T-helper 9 cell (primary cell): ENCODE measurements at regions not wholly inside any gene's neighbourhood (a gene's known extent, or its start where the extent isn't known, plus 50 kb on each side); places are given as distances from the start of the nearest gene placed in this dataset.
A peak's percentile ranks its signal among the peaks of the same experiment; 100 is the strongest.

Experiments used
- DNase-seq: peaks from one replicate; pipeline ENCODE4 v3.0.0-alpha.2; 2020

DNA sequence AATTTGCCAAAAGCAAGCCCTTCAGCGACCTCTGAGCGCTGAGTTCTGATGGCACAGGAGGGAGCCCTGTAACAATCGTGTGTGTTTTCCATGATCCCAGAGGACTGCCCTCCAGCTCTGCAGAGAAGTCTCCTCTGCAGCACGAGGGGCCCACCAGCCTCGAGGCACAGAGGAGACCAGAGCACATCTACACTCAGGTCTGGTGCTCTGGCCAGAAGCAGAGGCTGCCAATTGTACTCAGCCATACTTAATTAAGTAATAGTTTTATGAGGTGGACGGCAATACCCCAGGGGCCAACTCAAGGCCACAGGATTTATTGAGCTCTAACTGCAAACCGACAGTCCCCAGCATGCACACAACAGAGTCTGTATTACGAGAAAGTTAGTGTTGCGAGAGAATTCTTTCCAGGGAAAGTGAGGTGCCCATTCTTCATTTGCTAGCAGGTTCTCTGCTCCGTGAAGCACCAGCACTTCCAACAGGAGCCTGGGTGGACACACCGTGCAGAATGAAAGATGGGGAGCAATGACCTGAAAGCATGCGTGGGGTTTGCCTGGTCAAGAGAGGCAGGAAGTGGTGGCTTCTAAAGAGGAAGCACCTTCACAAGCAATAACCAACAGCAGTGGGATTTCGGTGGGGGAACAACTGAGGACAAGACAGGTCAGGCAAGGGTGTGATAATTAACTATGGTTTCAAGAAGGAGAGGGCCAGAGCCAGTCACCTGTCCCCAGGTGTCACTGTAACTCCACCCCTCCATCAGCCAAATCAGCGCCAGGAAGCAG lies 92.8 kb upstream of the FOXC1 start:
- DNase-seq = no peak

DNA sequence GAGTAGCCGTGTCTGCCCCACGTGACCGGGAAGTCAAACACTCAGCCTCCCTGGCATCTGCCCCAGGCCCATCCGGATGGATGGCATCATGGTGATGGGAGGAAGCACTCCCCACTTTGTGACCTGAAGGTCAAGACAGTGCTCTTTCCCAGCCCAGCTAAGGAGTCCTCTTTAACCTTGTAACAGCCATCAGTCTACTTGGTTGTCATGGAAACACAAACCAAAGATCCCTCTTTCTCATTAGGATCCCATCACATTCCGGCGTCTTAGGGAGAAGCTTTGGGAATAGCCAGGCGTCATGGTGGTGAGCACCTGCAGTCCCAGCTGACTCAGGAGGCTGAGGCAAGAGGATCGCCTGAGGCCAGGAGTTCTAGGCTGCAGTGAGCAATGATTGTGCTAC lies 90.9 kb upstream of the FOXC1 start:
- DNase-seq = no peak

DNA sequence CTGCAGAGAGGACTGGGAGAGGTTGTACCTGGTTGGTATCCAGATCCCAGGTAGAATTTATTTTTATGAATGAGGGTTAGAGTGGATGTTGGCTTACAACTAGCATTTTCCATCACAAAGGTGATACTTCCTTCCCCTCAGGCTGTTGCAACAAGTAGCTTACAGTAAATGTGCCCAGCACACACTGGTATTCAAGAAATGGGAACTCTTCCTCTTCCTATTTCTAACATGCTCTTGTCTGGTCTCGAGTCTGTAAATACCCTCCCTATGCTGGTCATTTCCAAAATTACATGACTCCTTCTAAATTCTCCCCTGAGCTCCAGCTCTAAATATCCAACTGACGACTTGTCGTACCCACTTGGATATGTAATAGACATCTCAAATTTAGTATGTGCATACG lies 90.1 kb upstream of the FOXC1 start:
- no peak for DNase-seq

DNA sequence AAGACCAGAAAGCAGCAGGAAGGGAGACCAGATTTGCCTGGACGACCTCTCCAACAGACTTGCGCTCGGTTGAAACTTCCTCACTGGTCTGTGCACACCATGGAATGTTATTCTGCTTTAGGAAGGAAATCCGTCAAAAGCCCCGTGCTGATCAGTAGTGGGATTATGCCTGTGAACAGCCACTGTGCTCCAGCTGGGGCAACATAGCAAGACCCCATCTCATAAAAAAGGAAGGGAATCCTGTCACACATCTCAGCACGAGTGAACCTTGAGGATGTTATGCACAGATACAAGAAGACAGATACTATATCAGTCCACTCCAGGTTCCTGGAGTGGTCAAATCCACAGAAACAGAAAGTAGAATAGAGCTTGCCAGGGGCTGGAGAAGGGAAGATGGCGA lies 86.9 kb upstream of the FOXC1 start:
- DNase-seq = no peak

DNA sequence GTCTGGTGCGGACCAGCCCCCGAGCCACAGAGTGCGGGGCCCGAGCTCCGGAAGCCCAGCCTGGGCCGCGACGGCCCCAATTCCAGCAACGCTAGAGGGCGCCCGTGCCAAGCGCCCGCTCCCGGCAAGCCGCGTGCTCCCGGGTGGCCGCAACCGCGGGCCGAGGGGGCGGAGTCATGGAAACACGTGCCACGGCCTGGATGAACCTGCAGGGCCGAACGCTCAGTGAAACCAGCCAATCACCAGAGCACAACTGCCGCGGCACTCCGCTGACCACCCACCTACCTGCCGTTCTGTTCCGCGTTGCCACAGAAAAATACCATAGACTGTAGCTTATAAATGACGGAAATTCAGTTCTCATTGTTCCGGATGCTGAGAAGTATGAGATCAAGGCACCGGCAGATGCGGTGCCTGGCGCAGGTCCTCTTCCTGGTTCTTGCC lies 85.7 kb upstream of the FOXC1 start:
- DNase-seq = peak; percentile 75

DNA sequence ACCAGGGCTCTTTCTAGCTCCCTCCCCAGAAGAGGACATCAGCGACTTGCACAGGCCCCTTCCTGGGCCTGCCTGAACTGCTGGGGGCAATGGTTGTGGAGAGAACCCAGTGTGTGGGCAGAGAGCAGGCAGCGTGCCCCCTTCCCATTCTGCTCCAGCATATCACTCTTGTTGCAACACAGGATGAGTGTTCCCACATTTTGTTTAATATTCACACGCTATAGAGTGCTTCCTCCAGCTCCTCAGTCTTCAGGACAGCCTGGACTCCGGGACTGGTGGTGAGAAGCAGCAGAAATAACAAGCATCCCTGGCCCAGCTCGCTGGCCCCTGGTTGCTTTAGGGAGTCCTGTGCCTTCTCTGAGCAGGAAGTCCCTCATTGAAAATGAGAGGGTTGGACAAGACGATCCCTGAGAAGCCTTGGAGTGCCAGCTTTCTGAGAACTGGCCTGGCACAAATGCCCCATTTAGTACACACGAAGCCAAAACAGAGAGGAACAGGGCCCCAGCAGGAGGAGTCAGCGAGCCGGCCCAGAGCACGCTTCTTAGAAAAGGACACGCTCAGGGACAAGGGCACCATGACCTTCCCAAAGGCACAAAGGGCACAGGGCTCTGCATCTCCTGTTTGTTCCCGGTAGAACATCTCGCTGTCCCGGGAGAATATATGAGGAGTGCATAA lies 84.2 kb upstream of the FOXC1 start:
- no peak for DNase-seq

DNA sequence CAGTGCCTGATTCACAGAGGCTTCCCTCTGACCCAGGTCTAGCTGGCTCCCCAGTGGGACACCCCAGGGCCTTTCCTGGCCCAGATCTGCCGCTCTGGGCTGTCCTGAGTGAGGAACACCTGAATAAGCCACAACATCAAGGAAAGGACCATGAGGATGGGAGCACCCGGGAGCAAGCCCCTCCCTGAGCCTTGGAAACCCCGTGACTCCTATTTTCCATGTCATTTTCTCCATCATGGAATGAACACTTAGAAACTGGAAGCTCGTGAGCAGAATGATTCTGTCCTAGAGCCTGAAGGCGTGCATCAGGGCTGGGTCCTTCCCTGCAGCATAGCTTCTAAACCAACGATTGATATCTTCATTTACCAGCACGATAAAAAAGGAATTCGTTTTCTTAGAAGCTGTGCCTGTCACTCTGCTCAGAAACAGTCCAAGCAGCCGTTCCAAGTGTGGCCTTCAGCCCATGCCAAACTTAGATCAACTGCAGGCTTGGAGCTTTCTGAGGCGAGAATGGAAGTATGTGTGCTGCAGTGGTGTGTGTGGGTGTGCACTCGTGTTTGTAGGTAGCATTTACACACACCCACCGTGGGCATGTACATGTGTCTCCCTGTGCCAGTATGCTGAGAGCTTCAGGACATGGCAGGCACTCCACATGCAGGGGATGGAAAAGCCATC lies 83.2 kb upstream of the FOXC1 start:
- DNase-seq = no peak

DNA sequence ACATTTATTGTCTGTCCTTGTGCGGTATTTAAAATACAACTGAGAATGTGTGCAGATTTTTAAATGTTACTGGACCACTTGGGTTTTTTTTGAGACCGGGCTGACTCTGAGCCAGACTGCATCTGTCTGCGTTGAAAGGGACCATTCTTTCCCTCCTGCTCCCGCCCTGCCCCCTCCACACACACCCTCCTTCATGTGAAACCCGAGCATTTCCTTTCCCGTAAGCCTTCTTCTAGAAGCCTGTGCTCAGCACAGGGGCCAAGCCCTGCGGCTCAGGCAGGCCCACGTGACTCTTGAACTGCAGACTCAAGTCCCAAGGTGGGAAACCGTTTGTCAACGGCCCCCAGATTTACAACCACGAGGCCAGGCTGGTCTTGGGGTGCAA lies 82.7 kb upstream of the FOXC1 start:
- peak; percentile 8 for DNase-seq

DNA sequence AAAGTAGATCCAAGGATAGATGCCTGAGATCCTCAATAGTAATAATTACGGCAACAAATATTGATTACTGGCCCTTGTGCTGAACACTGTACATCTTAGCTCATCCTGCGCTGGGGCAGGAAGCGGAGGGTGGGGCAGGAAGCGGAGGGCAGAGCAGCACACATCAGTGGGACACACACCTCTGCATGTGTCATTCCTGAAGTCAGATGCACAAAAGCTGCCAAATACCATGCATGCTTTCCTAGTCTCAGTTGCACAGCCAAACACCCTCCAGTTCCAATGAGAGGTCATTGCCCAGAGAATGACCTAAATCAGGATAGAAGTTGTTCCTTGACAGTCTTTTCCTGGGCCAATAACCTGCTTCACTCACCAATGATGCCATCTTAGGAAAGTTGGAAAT lies 74.4 kb upstream of the FOXC1 start:
- DNase-seq = peak; percentile 32

DNA sequence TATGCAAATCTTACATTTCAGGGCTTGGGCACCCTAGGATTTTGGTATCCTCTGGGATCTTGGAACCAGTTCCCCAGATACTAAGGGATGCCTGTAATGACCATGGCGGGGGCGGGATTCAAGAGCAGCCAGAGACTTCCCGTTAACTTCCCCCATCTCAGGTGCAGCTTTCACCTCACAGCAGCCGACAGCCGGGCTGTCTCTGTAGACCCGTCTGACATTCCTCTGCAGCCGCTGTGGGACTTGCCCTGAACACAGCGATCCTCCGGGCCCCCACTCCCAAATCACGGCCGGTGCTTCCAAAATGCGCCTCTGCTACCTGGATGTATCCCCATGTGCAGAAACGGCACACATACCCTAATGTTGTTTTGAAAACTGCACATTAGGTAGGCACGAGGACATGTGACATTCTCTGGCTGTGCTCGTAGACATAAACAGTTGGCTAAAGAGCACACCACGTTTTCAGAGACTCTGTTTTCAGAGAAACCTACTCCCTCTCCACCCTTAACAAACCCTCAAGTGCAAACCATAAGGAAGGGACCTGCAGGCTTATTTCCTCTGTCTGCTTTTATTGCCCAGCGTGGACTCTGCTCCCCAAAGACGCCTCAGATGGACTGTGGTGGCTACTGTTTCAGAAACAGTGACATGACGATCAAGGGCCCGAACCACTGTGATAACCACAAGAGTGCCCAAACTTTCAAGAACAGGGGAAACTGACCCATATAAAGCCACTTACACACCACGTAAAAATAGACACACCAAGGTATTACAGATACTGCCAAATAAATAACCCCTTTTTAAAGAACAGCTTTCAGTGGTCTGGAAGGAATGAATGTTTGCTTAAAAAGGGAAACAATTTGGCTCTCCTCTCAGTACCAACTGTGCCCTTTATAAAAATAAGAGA lies 72.9 kb upstream of the FOXC1 start:
- no peak for DNase-seq

DNA sequence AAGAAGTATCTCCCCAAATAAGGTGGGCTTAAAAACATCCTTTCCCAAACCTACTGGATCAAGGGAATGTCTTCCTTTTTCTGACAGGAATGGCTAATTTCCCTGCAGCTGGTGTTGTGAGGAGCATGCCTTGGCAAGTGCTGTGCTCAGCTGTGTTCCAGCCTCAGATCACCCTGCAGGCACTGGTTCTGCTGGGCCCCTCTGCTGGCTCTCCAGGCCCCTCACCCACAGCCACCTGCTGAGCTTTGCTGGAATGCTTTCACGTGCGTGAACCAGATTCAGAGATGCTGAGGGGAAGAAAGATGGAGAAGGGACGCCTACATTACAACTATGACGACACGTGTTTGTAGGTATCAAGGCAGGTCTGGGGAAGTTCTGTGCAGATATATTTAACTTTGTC lies 71.3 kb upstream of the FOXC1 start:
- no peak for DNase-seq

DNA sequence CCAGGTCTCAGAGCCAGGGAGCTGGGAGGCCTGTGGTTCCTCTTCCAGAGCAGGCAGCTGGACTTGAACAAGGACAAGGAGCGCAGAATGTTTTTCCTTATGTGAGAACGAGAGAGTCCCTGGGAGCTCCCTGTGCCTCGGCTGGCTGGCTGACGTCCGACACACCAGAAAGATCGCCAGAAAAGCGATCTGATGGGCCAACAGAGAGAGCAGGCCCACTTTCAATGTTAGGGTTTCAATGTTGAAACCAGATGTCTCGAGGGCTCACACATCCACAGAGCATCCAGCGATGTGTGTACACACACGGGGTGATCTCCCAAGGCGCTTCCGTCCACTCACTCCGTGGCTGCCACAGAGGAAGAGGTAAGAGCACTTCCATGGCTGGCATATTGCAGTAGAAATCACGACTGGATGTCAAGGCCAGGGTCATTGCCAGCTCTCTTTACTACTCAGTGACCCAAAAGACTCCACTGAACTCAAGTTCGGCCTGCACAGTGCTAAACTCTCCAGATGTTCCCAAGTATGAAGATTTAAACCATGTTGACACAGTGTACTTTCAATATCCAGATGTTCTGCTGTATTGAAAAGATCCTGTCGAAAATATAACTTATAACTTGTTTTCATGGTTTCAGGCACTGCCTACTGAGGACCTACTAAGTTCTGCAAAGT lies 70.8 kb upstream of the FOXC1 start:
- no peak for DNase-seq

DNA sequence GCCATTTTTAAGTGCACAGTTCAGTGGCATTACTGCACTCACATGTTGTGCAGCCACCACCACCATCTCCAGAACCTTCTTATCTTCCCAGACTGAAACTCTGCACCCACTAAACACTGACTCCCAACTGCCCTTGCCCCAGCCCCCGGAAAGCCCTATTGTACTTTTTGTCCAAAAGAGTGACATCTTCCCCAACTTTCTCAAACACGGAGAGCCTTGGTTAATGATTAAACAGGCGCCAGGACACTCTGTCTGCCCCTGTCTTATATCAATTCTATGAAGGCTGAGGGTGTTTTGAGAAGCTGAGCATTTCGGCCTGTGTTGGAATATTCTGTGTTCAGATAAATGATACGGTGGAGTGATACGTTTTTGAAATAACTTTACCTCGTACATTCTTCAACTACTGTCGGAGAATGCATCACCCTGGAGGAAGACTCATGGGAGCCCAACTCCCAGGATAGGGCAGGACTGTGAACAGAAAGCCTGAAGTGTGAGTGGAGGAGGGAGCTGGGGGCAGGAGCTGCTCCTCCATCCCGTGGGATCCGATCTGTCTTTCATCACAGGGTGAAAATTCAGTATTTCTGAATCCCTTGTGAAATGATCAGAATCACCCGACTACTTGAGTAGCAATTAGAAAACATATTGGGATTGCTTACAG lies 68.7 kb upstream of the FOXC1 start:
- DNase-seq = no peak

DNA sequence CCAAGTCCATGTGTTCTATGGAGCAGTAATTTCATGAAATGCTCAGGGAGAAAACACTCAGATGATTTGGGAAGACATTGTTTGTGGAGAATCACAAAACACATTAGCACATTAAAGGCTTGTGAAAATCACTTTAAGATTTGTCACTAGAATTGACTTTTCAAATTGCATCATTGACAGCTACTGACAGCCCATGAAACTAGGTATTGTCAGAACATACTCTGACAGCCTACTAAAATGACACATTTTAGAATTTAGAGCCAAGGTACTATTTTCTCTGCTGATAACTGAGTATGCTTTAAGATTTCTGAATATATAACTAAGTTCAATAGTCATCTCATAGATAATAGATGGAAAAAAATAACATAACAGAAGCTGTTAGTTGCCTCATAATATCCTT lies 67.4 kb upstream of the FOXC1 start:
- DNase-seq = no peak

DNA sequence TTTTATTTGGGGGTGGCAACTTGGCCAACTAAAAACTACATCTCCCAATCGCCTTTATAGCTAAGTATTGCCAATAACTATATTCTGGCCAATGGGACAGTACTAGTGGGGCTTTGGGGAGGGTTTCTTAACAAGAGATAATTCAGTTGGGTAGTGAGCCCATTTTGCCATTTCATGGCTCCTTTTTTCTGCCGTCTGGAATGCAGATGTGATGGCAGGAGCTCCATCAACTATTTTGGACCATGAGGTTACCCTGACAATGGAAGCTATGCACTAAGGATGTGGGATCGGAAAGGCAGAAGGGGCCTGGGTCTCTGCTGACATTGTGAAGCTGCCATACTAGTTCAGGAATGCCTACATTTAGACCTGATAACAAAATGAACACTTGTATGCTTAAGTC lies 67.0 kb upstream of the FOXC1 start:
- DNase-seq = no peak

DNA sequence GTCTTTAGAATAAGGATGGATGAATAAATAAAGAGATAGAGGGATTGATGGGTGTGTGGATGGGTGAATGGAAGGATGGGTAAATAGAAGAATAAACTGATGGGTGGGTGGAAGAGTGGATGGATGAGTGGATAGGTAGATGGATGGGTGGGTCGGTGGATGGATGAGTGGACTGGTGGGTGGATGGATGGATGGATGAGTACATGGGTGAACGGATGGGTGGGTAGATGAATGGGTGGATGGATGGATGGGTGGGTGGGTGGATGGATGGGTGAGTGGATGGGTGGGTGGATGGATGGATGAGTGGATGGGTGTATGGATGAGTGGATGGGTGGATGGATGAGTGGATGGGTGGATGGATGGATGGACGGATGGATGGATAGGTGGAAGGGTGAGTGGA lies 65.7 kb upstream of the FOXC1 start:
- no peak for DNase-seq

DNA sequence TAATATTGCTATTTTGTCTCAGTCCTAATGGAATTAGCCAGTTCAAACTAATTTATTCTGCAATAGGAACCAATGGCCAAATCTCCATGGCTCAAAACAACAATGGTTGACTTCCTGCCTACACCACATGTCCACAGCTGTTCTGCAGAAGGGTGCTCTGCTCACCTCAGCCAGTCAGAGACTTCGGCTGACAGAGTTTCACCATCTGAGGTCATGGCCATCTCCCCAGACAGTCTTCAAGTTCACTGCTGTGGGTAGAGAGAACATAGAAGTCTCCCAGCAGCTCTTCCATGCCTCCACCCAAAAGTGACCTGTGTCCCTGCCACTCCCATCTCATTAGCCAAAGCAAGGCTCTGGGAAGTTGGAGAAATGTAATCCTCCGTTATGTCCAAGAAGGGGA lies 65.1 kb upstream of the FOXC1 start:
- no peak for DNase-seq

DNA sequence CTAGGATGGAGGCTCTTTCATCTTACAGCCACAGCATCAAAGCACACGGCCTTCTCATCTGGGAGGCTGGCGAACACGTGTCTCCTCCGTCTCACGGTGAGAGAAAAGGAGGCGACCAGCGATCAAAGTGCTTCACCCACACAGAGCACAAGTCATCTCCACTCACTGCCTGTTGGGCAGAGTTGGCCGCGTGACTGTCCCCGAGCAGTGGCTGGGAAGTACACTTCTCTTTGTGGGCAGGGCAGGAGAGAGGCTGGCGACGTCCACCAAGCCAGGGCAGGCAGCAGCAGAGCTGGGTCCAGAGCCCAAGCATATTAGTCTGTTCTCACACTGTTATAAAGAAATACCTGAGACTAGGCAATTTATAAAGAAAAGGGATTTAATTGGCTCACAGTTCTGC lies 64.1 kb upstream of the FOXC1 start:
- DNase-seq = no peak

DNA sequence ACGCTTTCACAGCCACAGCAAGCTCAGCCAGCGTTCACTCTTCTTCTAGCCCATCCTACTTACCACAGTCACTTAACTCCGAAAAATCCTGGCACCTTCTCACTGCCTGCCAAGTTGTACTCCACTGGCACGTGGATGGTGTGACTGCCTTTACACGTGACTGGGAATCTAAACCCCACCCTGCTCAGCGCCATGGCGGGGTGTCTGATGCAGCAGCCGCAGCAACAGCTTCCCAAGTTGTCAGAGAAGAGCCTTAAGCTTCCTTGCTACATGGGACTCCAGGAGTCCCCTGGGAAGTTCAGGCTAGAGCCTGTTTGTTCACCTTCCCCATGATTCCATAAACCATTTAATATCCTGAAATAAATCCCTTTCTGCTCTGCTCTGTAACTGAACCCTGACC lies 61.9 kb upstream of the FOXC1 start:
- no peak for DNase-seq

DNA sequence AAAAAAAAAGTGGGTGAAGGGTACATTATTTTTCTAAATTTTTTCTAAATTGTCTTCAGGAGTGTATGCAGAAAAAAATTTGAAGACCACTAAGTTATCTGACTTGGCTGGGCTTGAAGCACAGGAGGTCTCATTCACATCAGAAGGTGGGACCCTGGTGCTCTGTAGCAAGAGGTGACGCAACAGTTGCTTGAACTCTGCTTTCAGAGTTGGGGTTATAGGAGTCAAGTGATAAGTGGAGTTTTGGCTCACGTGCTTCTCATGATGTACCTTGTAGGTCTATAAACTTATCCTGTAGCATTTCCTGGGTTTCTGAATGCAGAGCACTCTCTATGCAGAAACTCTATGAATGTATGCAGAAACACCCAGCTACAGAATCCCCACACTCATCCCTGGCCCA lies 58.5 kb upstream of the FOXC1 start:
- DNase-seq = no peak

DNA sequence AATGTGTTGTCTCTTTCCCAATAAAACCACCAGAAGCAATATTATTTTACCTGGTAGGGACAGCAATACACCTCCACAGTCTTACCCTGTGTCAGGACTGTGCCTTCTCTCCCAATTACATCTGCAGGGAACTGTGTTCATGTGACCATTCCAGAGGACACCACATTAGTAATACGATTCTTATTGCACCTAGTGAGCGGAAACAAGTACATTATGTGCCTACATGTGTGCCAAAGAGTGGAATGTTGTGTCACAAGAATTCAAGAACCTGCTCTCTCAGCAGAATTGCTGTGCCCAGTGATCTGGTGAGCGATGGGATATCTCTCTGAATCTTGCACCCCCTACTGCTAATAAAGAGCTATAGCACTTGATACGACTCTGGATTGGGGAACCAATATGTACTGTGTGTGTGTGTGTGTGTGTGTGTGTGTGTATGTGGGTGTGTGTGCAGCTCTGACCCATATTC lies 57.4 kb upstream of the FOXC1 start:
- no peak for DNase-seq

DNA sequence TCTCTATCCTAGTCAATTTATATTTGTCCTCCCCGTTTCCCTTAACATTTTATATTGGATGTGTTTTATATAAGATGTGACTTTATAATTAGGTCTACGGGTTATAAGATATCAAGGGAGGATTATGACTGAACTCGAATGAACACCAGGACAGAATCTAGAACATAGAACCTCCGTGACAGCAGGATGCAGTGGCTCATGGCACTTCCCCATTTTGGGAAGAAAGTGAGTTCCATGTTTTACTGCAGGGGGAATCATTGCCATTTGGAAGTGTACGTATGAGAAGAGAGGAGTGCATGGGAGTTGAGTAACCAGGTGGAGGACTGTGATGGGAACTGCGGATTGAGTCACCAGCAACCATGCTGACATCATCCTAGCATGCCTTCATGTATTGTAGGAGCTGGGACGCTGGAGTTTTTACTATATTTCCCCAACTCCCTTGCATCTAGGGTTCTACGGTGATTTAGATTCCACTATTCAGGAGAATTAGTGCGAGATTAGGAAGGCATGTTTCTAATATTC lies 56.1 kb upstream of the FOXC1 start:
- no peak for DNase-seq
